IMR-90 (cell line): ENCODE measurements at regions not wholly inside any gene's neighbourhood (a gene's known extent, or its start where the extent isn't known, plus 50 kb on each side); places are given as distances from the start of the nearest gene placed in this dataset.

Experiments
- ATAC-seq: fragments of 200-7000 bp; cut with Tn5 transposase; 2 replicates; pipeline ENCODE4 v1.9.1; 2020; ENCODE audit warnings: low read depth, mild to moderate bottlenecking, moderate library complexity
- BruUV-seq: library from RNA; stranded (reverse); fragments of 400-500 nt; replicated peaks from 2 replicates; lab custom pipeline; 2021; lab: Mats Ljungman, UMichigan
- CTCF ChIA-PET: fragments of 300-600 bp; formaldehyde crosslinking; extraction: SDS; loops from one replicate; lab custom pipeline; 2021; ENCODE audit warnings: antibody characterized with exemption; lab: Yijun Ruan, JAX
- POLR2A ChIA-PET: fragments of 300-600 bp; sonication (Branson Sonifier 250); formaldehyde crosslinking; loops from one replicate; lab custom pipeline; 2022; ENCODE audit warnings: antibody characterized with exemption; ENCODE audit not compliant: unreplicated experiment; lab: Charles Lee
- DNase-seq: peaks from one replicate; pipeline ENCODE4 v3.0.0; 2013
- H2AFZ ChIP-seq: replicated peaks from 2 replicates; pipeline ENCODE3; 2013; ENCODE audit warnings: low read length, mild to moderate bottlenecking; ENCODE audit not compliant: poor library complexity
- H2AK5ac ChIP-seq: 2 replicates; pipeline ENCODE4 v1.6.1; 2013; ENCODE audit warnings: low read depth, low read length, inconsistent platforms
- H2AK9ac ChIP-seq: replicated peaks from 2 replicates; pipeline ENCODE3; 2013; ENCODE audit warnings: mild to moderate bottlenecking, low read depth, low read length, moderate library complexity; ENCODE audit not compliant: poor library complexity
- H2BK120ac ChIP-seq: 2 replicates; pipeline ENCODE4 v1.6.1; 2013; ENCODE audit warnings: low read depth, low read length, inconsistent platforms
- H2BK15ac ChIP-seq: 3 replicates; pipeline ENCODE4 v1.6.1; 2013; ENCODE audit warnings: low read depth, low read length, inconsistent platforms
- H2BK20ac ChIP-seq: 2 replicates; pipeline ENCODE4 v1.6.1; 2013; ENCODE audit warnings: low read depth, mild to moderate bottlenecking, inconsistent platforms, low read length, moderate library complexity
- H2BK5ac ChIP-seq: 2 replicates; pipeline ENCODE4 v1.6.1; 2013; ENCODE audit warnings: mild to moderate bottlenecking, low read depth, low read length, inconsistent platforms; ENCODE audit not compliant: poor library complexity, severe bottlenecking
- H3K14ac ChIP-seq: replicated peaks from 2 replicates; pipeline ENCODE4 v1.6.1; 2013; ENCODE audit warnings: low read depth, low read length, inconsistent platforms
- H3K18ac ChIP-seq: 2 replicates; pipeline ENCODE4 v1.6.1; 2013; ENCODE audit warnings: low read depth, low read length, control low read depth
- H3K23ac ChIP-seq: 2 replicates; pipeline ENCODE4 v1.6.1; 2013; ENCODE audit warnings: low read depth, low read length, inconsistent platforms
- H3K27ac ChIP-seq: 2 replicates; pipeline ENCODE4 v1.5.1; 2013; ENCODE audit warnings: mild to moderate bottlenecking, control low read depth, low read length; ENCODE audit not compliant: insufficient read depth
- H3K27me3 ChIP-seq: 2 replicates; pipeline ENCODE4 v1.6.1; 2013; ENCODE audit warnings: low read length; ENCODE audit not compliant: control insufficient read depth, insufficient read depth
- H3K36me3 ChIP-seq: 2 replicates; pipeline ENCODE4 v1.6.1; 2013; ENCODE audit warnings: low read length, mixed read lengths; ENCODE audit not compliant: control insufficient read depth, insufficient read depth
- H3K4ac ChIP-seq: 2 replicates; pipeline ENCODE4 v1.6.1; 2013; ENCODE audit warnings: low read depth, low read length, inconsistent platforms
- H3K4me1 ChIP-seq: 2 replicates; pipeline ENCODE4 v1.6.1; 2013; ENCODE audit warnings: low read length, mixed read lengths; ENCODE audit not compliant: control insufficient read depth, insufficient read depth
- H3K4me2 ChIP-seq: 2 replicates; pipeline ENCODE4 v1.6.1; 2013; ENCODE audit warnings: low read depth, mild to moderate bottlenecking, control low read depth, low read length, moderate library complexity
- H3K4me3 ChIP-seq: 2 replicates; pipeline ENCODE4 v1.5.1; 2013; ENCODE audit warnings: low read depth, mild to moderate bottlenecking, control low read depth, low read length, moderate library complexity; ENCODE audit not compliant: insufficient read depth
- H3K56ac ChIP-seq: 2 replicates; pipeline ENCODE4 v1.6.1; 2013; ENCODE audit warnings: low read length, inconsistent platforms; ENCODE audit not compliant: insufficient read depth; ENCODE audit errors: extremely low read depth
- H3K79me1 ChIP-seq, 2 experiments: 2 replicates each; pipeline ENCODE4 v1.6.1; 2013; ENCODE audit warnings: low read length in 2 of 2, inconsistent platforms in 1 of 2, low read depth in 1 of 2
- H3K9ac ChIP-seq: 2 replicates; pipeline ENCODE4 v1.6.1; 2013; ENCODE audit warnings: low read depth, low read length, control low read depth
- H3K9me1 ChIP-seq: 2 replicates; pipeline ENCODE4 v1.6.1; 2013; ENCODE audit warnings: low read length, inconsistent platforms; ENCODE audit not compliant: insufficient read depth
- H3K9me3 ChIP-seq: 2 replicates; pipeline ENCODE4 v1.6.1; 2013; ENCODE audit warnings: low read length; ENCODE audit not compliant: control insufficient read depth, insufficient read depth
- H4K20me1 ChIP-seq: 2 replicates; pipeline ENCODE4 v1.6.1; 2013; ENCODE audit warnings: low read length, inconsistent platforms; ENCODE audit not compliant: insufficient read depth
- H4K5ac ChIP-seq: 2 replicates; pipeline ENCODE4 v1.6.1; 2013; ENCODE audit warnings: mild to moderate bottlenecking, low read depth, low read length, control low read depth
- H4K8ac ChIP-seq, 2 experiments: 2 replicates each; pipeline ENCODE4 v1.6.1; 2013; ENCODE audit warnings: low read depth in 2 of 2, low read length in 2 of 2, control low read depth in 1 of 2, inconsistent platforms in 1 of 2
- H4K91ac ChIP-seq: 2 replicates; pipeline ENCODE4 v1.6.1; 2013; ENCODE audit warnings: low read depth, low read length, inconsistent platforms; ENCODE audit not compliant: insufficient read depth
- BHLHE40 ChIP-seq: fragments of 150-350 bp; IDR thresholded peaks from 2 replicates; pipeline ENCODE4 v1.6.1; 2016; ENCODE audit warnings: mild to moderate bottlenecking, low read depth, low read length
- CHD1 ChIP-seq: IDR thresholded peaks from 2 replicates; pipeline ENCODE4 v1.6.1; 2012; ENCODE audit warnings: low read depth, low read length, improper control_type of control experiment
- CTCF ChIP-seq: conservative IDR thresholded peaks from 2 replicates; pipeline ENCODE4 v1.5.1; 2012; ENCODE audit warnings: mild to moderate bottlenecking, low read depth, low read length, improper control_type of control experiment
- FOS ChIP-seq: fragments of 150-350 bp; IDR thresholded peaks from 2 replicates; pipeline ENCODE4 v1.6.1; 2016; ENCODE audit warnings: low read depth, low read length
- MAFK ChIP-seq: IDR thresholded peaks from 2 replicates; pipeline ENCODE4 v1.6.1; 2012; ENCODE audit warnings: low read depth, low read length, improper control_type of control experiment
- MAZ ChIP-seq: IDR thresholded peaks from 2 replicates; pipeline ENCODE4 v1.6.1; 2012; ENCODE audit warnings: low read depth, mild to moderate bottlenecking, low read length, improper control_type of control experiment, moderate library complexity, borderline replicate concordance
- NFE2L2 ChIP-seq: fragments of 150-350 bp; IDR thresholded peaks from 2 replicates; pipeline ENCODE4 v1.6.1; 2016; ENCODE audit warnings: low read depth, mild to moderate bottlenecking, low read length
- RAD21 ChIP-seq: IDR thresholded peaks from 2 replicates; pipeline ENCODE4 v1.6.1; 2012; ENCODE audit warnings: low read length, improper control_type of control experiment
- RCOR1 ChIP-seq: IDR thresholded peaks from 2 replicates; pipeline ENCODE4 v1.6.1; 2012; ENCODE audit warnings: mild to moderate bottlenecking, low read length, improper control_type of control experiment; ENCODE audit not compliant: insufficient replicate concordance
- RFX5 ChIP-seq: IDR thresholded peaks from 2 replicates; pipeline ENCODE4 v1.8.0; 2012; ENCODE audit warnings: low read depth, mild to moderate bottlenecking, low read length, moderate library complexity
- SMC3 ChIP-seq: fragments of 150-350 bp; IDR thresholded peaks from 2 replicates; pipeline ENCODE4 v1.6.1; 2016; ENCODE audit warnings: low read depth, mild to moderate bottlenecking, antibody characterized with exemption, low read length, moderate library complexity
- WGBS, 2 experiments: methylation state at CpG; one replicate each; pipeline versions ENCODE4 v1.1.5 to v1.1.7; 2013; ENCODE audit warnings: missing lambda C conversion rate in 2 of 2; ENCODE audit not compliant: insufficient read length in 1 of 2; ENCODE audit errors: extremely low coverage in 2 of 2; 5-methylcytosine and 5-hydroxymethylcytosine counted together
- dilution Hi-C: fragments of 300-500 bp; cut with HindIII; formaldehyde crosslinking; loops from one replicate; pipeline ENCODE4 v1.14.3; 2018; ENCODE audit warnings: low sequenced_read_pairs; ENCODE audit not compliant: unreplicated experiment
- in situ Hi-C: fragments of 300-500 bp; cut with MboI; formaldehyde crosslinking; loops from 3 replicates; pipeline ENCODE4 v1.14.3; 2019; ENCODE audit warnings: low sequenced_read_pairs, inconsistent platforms, mixed read lengths
- intact Hi-C: fragments of 100-400 bp; cut with micrococcal nuclease; formaldehyde crosslinking; loops from 2 replicates; pipeline ENCODE4 v1.10.0; 2022

GRCh38 chr3:124354150-124354549 is 362.2 kb upstream of the ROPN1 start:
- no peak overlapping the region for H3K56ac ChIP-seq
- no peaks in the 10 kb centered on the region for H4K20me1 ChIP-seq
- no peak overlapping the region for H2BK120ac ChIP-seq
- H3K79me1 ChIP-seq, result no peaks in the 10 kb centered on the region
- no peaks in the 10 kb centered on the region for H3K36me3 ChIP-seq
- TF ChIP-seq CHD1 (no peak), MAFK (no peak), RAD21 (no peak), NFE2L2 (no peak), SMC3 (no peak), RFX5 (no peak), BHLHE40 (no peak), RCOR1 (no peak), CTCF (no peak), MAZ (no peak), FOS (no peak)
- no peak overlapping the region for H3K23ac ChIP-seq
- WGBS, 2 experiments, result 88% methylated on average over 1 of the region's 2 CpGs; no CpG with 5 or more reads in 1 of the 2 experiments
- H2AK9ac ChIP-seq, result no peak overlapping the region
- no peak overlapping the region for H3K4ac ChIP-seq
- peaks cover 9% of the 10 kb centered on the region; the same call in 1 of the 2 replicates for H3K27me3 ChIP-seq
- H3K18ac ChIP-seq, result no peak overlapping the region
- no peak overlapping the region for H4K5ac ChIP-seq
- no peak overlapping the region for H2BK15ac ChIP-seq
- H2AFZ ChIP-seq, result no peak overlapping the region
- H3K4me3 ChIP-seq, result no peak overlapping the region
- dilution Hi-C loops, result no loop called here
- no peaks in the 10 kb centered on the region for H3K9me1 ChIP-seq
- in situ Hi-C loops, result no loop called here
- POLR2A ChIA-PET, result no interaction called here
- H3K4me2 ChIP-seq, result no peak overlapping the region
- DNase-seq (no peak), ATAC-seq (no peak)
- no peak overlapping the region for H3K14ac ChIP-seq
- intact Hi-C loops, result no loop called here
- no peak overlapping the region for H4K8ac ChIP-seq
- H3K27ac ChIP-seq, result no peak overlapping the region
- CTCF ChIA-PET, result no interaction called here
- H3K9me3 ChIP-seq, result no peaks in the 10 kb centered on the region
- no peak overlapping the region for H3K9ac ChIP-seq
- no TSS peak for BruUV-seq
- no peak overlapping the region for H2BK20ac ChIP-seq
- H3K4me1 ChIP-seq, result no peaks in the 10 kb centered on the region
- H2BK5ac ChIP-seq, result no peak overlapping the region
- H2AK5ac ChIP-seq, result no peak overlapping the region
- H4K91ac ChIP-seq, result no peak overlapping the region
